ENCODE measurements at regions not wholly inside any gene's neighbourhood (a gene's known extent, or its start where the extent isn't known, plus 50 kb on each side); places are given as distances from the start of the nearest gene placed in this dataset.

- intact Hi-C loops (cut with micrococcal nuclease), result no loop called here
- Histone ChIP-seq H3K4me2 (replicated peaks; ENCODE audit: low read depth, low read length, poor library complexity, severe bottlenecking) (no peak overlapping the region), H2AFZ (ENCODE audit: insufficient read depth, low read depth, low read length, poor library complexity, severe bottlenecking) (no peak overlapping the region), H3K9ac (ENCODE audit: low read length) (no peak overlapping the region), H3K27me3 (replicated peaks in 1 of 4; ENCODE audit: control extremely low read depth in 1 of 4, control insufficient read depth in 3 of 4, insufficient read depth in 4 of 4, low read length in 3 of 4) (no peaks in the 10 kb centered on the region), H3K27ac (ENCODE audit: low read length in 2 of 2) (no peak overlapping the region), H3K9me3 (ENCODE audit: control extremely low read depth in 1 of 3, control insufficient read depth in 2 of 3, insufficient read depth in 1 of 3, low read length in 2 of 3) (no peaks in the 10 kb centered on the region), H3K36me3 (replicated peaks in 1 of 2; ENCODE audit: control extremely low read depth in 1 of 2, control insufficient read depth in 1 of 2, extremely low read depth in 1 of 2, insufficient read depth in 2 of 2, low read length in 1 of 2) (no peaks in the 10 kb centered on the region), H3K4me3 (ENCODE audit: control extremely low read depth in 1 of 5, extremely low read depth in 1 of 5, insufficient read depth in 1 of 5, low read depth in 2 of 5, low read length in 4 of 5) (no peak overlapping the region), H4K20me1 (ENCODE audit: control insufficient read depth, insufficient read depth, low read length, poor library complexity, severe bottlenecking) (no peaks in the 10 kb centered on the region), H3K4me1 (ENCODE audit: control insufficient read depth in 2 of 2, insufficient read depth in 2 of 2, low read length in 2 of 2) (no peaks in the 10 kb centered on the region), H3K79me2 (ENCODE audit: control insufficient read depth, insufficient read depth, low read length) (no peaks in the 10 kb centered on the region)
- TF ChIP-seq EZH2 (IDR thresholded peaks at IDR 0.05; ENCODE audit: borderline replicate concordance, insufficient read depth, low read depth, low read length, poor library complexity, severe bottlenecking) (no peak), CTCF (IDR thresholded peaks at IDR 0.05) (no peak)
- no peak for DNase-seq
- Mint-ChIP-seq H3K4me3 (no peak overlapping the region), H3K9me3 (ENCODE audit: insufficient read depth) (no peaks in the 10 kb centered on the region), H3K4me1 (no peaks in the 10 kb centered on the region), H3K27me3 (no peaks in the 10 kb centered on the region), H3K27ac (no peak overlapping the region)
- CTCF ChIA-PET, result no interaction called here
- POLR2A ChIA-PET, result no interaction called here
- WGBS (ENCODE audit: insufficient coverage), result no CpG with 5 or more reads among the region's 2 CpGs
- ATAC-seq (ENCODE audit: low read depth), result no peak
These were observed 470.2 kb upstream of the LMO3 start for GRCh38 chr12:17076028-17076744.

- Histone ChIP-seq H3K36me3 (replicated peaks in 1 of 2; ENCODE audit: control extremely low read depth in 1 of 2, control insufficient read depth in 1 of 2, extremely low read depth in 1 of 2, insufficient read depth in 2 of 2, low read length in 1 of 2) (no peaks in the 10 kb centered on the region), H3K4me1 (ENCODE audit: control insufficient read depth in 2 of 2, insufficient read depth in 2 of 2, low read length in 2 of 2) (no peaks in the 10 kb centered on the region), H3K79me2 (ENCODE audit: control insufficient read depth, insufficient read depth, low read length) (no peaks in the 10 kb centered on the region), H3K27ac (ENCODE audit: low read length in 2 of 2) (no peak overlapping the region), H3K27me3 (replicated peaks in 1 of 4; ENCODE audit: control extremely low read depth in 1 of 4, control insufficient read depth in 3 of 4, insufficient read depth in 4 of 4, low read length in 3 of 4) (no peaks in the 10 kb centered on the region), H3K9me3 (ENCODE audit: control extremely low read depth in 1 of 3, control insufficient read depth in 2 of 3, insufficient read depth in 1 of 3, low read length in 2 of 3) (no peaks in the 10 kb centered on the region), H3K9ac (ENCODE audit: low read length) (no peak overlapping the region), H4K20me1 (ENCODE audit: control insufficient read depth, insufficient read depth, low read length, poor library complexity, severe bottlenecking) (no peaks in the 10 kb centered on the region), H2AFZ (ENCODE audit: insufficient read depth, low read depth, low read length, poor library complexity, severe bottlenecking) (no peak overlapping the region), H3K4me2 (replicated peaks; ENCODE audit: low read depth, low read length, poor library complexity, severe bottlenecking) (no peak overlapping the region), H3K4me3 (ENCODE audit: control extremely low read depth in 1 of 5, extremely low read depth in 1 of 5, insufficient read depth in 1 of 5, low read depth in 2 of 5, low read length in 4 of 5) (no peak overlapping the region)
- ChIA-PET POLR2A (no interaction called here), CTCF (no interaction called here)
- H3K27me3 Mint-ChIP-seq, result no peaks in the 10 kb centered on the region
- intact Hi-C loops (cut with micrococcal nuclease), result no loop called here
- no peak overlapping the region for H3K27ac Mint-ChIP-seq
- ATAC-seq (ENCODE audit: low read depth) (no peak), DNase-seq (no peak)
- WGBS (ENCODE audit: insufficient coverage), result 84% methylated on average over 2 of the region's 2 CpGs
- no peaks in the 10 kb centered on the region for H3K9me3 Mint-ChIP-seq (ENCODE audit: insufficient read depth)
- no peaks in the 10 kb centered on the region for H3K4me1 Mint-ChIP-seq
- H3K4me3 Mint-ChIP-seq, result no peak overlapping the region
- no peak for TF ChIP-seq CTCF (IDR thresholded peaks at IDR 0.05)
- TF ChIP-seq EZH2 (IDR thresholded peaks at IDR 0.05; ENCODE audit: borderline replicate concordance, insufficient read depth, low read depth, low read length, poor library complexity, severe bottlenecking), result no peak
These were observed 458.9 kb upstream of the LMO3 start for GRCh38 chr12:17064834-17065233.

Measured in B cell (primary cell).